GM18502 (cell line): ENCODE measurements at regions not wholly inside any gene's neighbourhood (a gene's known extent, or its start where the extent isn't known, plus 50 kb on each side); places are given as distances from the start of the nearest gene placed in this dataset.
"Not testable (repeated sequence)": the region's sequence is repeated elsewhere in the genome, so short reads cannot be mapped to it uniquely, and the experiment has no call there.

ENCODE experiments used
- ATAC-seq: cut with Tn5 transposase; IDR thresholded peaks from one replicate; pipeline ENCODE4 v1.9.1; 2021; ENCODE audit warnings: mild to moderate bottlenecking; ENCODE audit not compliant: unreplicated experiment, poor library complexity

GRCh38 chr3:181610083-181610972 lies 101.4 kb upstream of the SOX2 start:
- ATAC-seq, result no peak

GRCh38 chr3:181609030-181609767 lies 102.5 kb upstream of the SOX2 start:
- no peak for ATAC-seq

- ATAC-seq, result no peak
These were observed 107.5 kb upstream of the SOX2 start for GRCh38 chr3:181604267-181604666.

GRCh38 chr3:181596126-181596525 lies 115.6 kb upstream of the SOX2 start:
- no peak for ATAC-seq

GRCh38 chr3:181590939-181591338 lies 120.8 kb upstream of the SOX2 start:
- not testable (repeated sequence) for ATAC-seq

GRCh38 chr3:181582619-181583018 lies 129.1 kb upstream of the SOX2 start:
- no peak for ATAC-seq

GRCh38 chr3:181581656-181582055 lies 130.1 kb upstream of the SOX2 start:
- no peak for ATAC-seq

- ATAC-seq, result no peak
These were observed 133.0 kb upstream of the SOX2 start for GRCh38 chr3:181578743-181579142.

GRCh38 chr3:181572432-181572831 lies 139.3 kb upstream of the SOX2 start:
- no peak for ATAC-seq

GRCh38 chr3:181570472-181570871 lies 141.3 kb upstream of the SOX2 start:
- ATAC-seq, result no peak

- no peak for ATAC-seq
These were observed 142.3 kb upstream of the SOX2 start for GRCh38 chr3:181569356-181569940.

GRCh38 chr3:181568693-181569092 lies 143.0 kb upstream of the SOX2 start:
- no peak for ATAC-seq

- ATAC-seq, result no peak
These were observed 143.5 kb upstream of the SOX2 start for GRCh38 chr3:181568248-181568647.

GRCh38 chr3:181567311-181568075 lies 144.2 kb upstream of the SOX2 start:
- ATAC-seq, result no peak

- no peak for ATAC-seq
These were observed 146.3 kb upstream of the SOX2 start for GRCh38 chr3:181565416-181565815.

- ATAC-seq, result no peak
These were observed 147.5 kb upstream of the SOX2 start for GRCh38 chr3:181564222-181564621.

- no peak for ATAC-seq
These were observed 150.3 kb upstream of the SOX2 start for GRCh38 chr3:181561139-181562031.

GRCh38 chr3:181558870-181559269 lies 152.9 kb upstream of the SOX2 start:
- ATAC-seq, result no peak

GRCh38 chr3:181555681-181556080 lies 156.0 kb upstream of the SOX2 start:
- no peak for ATAC-seq
